ENCODE measurements at regions not wholly inside any gene's neighbourhood (a gene's known extent, or its start where the extent isn't known, plus 50 kb on each side); places are given as distances from the start of the nearest gene placed in this dataset.

DNA sequence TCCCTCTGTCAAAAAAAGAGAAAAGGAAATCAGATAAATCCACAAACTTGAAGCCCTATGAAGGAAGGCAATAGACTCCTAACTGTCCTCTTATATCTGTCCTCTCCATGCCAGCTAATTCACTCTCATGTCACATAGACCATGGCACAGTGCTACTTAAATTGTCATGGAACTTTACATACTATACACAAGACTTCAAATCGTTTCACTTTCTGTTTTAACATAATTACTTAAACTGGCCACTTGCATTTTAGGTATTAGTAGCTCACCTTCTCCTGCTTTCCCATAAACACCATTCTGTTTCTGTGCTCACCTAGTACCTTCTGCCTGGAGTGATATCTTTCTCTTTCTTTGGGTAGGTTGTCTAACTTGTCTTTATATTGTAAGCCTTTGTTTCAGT lies 816.7 kb upstream of the KIF2B start:
- TF ChIP-seq CTCF (conservative IDR thresholded peaks at IDR 0.05; ENCODE audit: low read depth, low read length), result no peak
- no peak for DNase-seq (ENCODE audit: low read depth)
- H3K4me3 ChIP-seq (ENCODE audit: low read depth, low read length), result no peak overlapping the region

GRCh38 chr17:53004902-53005301 lies 817.8 kb upstream of the KIF2B start:
- H3K4me3 ChIP-seq (ENCODE audit: low read depth, low read length), result no peak overlapping the region
- TF ChIP-seq CTCF (conservative IDR thresholded peaks at IDR 0.05; ENCODE audit: low read depth, low read length), result no peak

GRCh38 chr17:52995881-52996280 lies 826.8 kb upstream of the KIF2B start:
- no peak for DNase-seq (ENCODE audit: low read depth)
- TF ChIP-seq CTCF (conservative IDR thresholded peaks at IDR 0.05; ENCODE audit: low read depth, low read length), result no peak
- no peak overlapping the region for H3K4me3 ChIP-seq (ENCODE audit: low read depth, low read length)

More at GRCh38 chr17:53004902-53005301, 817.8 kb upstream of the KIF2B start:
- DNase-seq (ENCODE audit: low read depth), result no peak

GRCh38 chr17:52995147-52995546 lies 827.6 kb upstream of the KIF2B start:
- no peak overlapping the region for H3K4me3 ChIP-seq (ENCODE audit: low read depth, low read length)
- DNase-seq (ENCODE audit: low read depth), result no peak
- no peak for TF ChIP-seq CTCF (conservative IDR thresholded peaks at IDR 0.05; ENCODE audit: low read depth, low read length)

GRCh38 chr17:52986056-52986662 lies 827.6 kb upstream of the CA10 start:
- no peak overlapping the region for H3K4me3 ChIP-seq (ENCODE audit: low read depth, low read length)
- peak; percentile 7 for DNase-seq (ENCODE audit: low read depth)
- TF ChIP-seq CTCF (conservative IDR thresholded peaks at IDR 0.05; ENCODE audit: low read depth, low read length), result no peak

- DNase-seq (ENCODE audit: low read depth), result no peak
- no peak overlapping the region for H3K4me3 ChIP-seq (ENCODE audit: low read depth, low read length)
- TF ChIP-seq CTCF (conservative IDR thresholded peaks at IDR 0.05; ENCODE audit: low read depth, low read length), result no peak
Measured at GRCh38 chr17:52982331-52982730, 823.8 kb upstream of the CA10 start.

DNA sequence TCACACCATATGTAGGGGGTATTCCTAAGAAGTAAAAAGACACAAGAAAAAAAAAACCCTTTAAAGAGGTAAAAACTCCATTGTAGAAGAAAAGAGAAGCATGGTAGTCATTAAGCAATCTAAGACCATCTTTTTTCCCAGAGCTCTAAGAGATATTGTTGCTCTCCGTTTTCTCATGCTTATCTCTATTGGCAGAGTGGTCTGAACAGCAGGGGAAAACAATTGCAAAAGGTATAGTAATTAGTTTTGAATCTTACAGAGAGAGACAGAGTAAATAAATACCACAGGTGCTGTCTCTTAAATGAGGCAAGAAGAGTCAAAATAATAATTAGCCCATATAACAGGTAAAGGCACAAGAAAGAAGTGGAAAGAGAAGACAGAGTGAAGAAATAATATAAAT lies 821.4 kb upstream of the CA10 start:
- TF ChIP-seq CTCF (conservative IDR thresholded peaks at IDR 0.05; ENCODE audit: low read depth, low read length), result no peak
- DNase-seq (ENCODE audit: low read depth), result no peak
- H3K4me3 ChIP-seq (ENCODE audit: low read depth, low read length), result no peak overlapping the region

Data from epithelial cell of proximal tubule (primary cell).